Right forelimb (tissue), 1 donor: ENCODE measurements at regions not wholly inside any gene's neighbourhood (a gene's known extent, or its start where the extent isn't known, plus 50 kb on each side); places are given as distances from the start of the nearest gene placed in this dataset.
A peak's percentile ranks its signal among the peaks of the same experiment; 100 is the strongest.

Experiments
- DNase-seq: peaks from one replicate; pipeline ENCODE4 v3.0.0-alpha.2; 2018

- no peak for DNase-seq
Observed at GRCh38 chr9:26369093-26369492, 523.5 kb downstream of the CAAP1 start.

- DNase-seq, result no peak
Observed at GRCh38 chr9:26368241-26368640, 524.4 kb downstream of the CAAP1 start.

GRCh38 chr9:26361010-26361409 lies 531.6 kb downstream of the CAAP1 start:
- no peak for DNase-seq

- no peak for DNase-seq
Observed at GRCh38 chr9:26358836-26359235, 533.8 kb downstream of the CAAP1 start.

- no peak for DNase-seq
Observed at GRCh38 chr9:26357803-26358344, 534.7 kb downstream of the CAAP1 start.

GRCh38 chr9:26356491-26356890 lies 536.1 kb downstream of the CAAP1 start:
- DNase-seq, result no peak

GRCh38 chr9:26346942-26347477 lies 545.6 kb downstream of the CAAP1 start:
- DNase-seq, result no peak

GRCh38 chr9:26341545-26341944 lies 551.1 kb downstream of the CAAP1 start:
- DNase-seq, result no peak

- no peak for DNase-seq
Observed at GRCh38 chr9:26339796-26340195, 552.8 kb downstream of the CAAP1 start.

- no peak for DNase-seq
Observed at GRCh38 chr9:26335116-26335515, 557.5 kb downstream of the CAAP1 start.

GRCh38 chr9:26334706-26335105 lies 557.9 kb downstream of the CAAP1 start:
- DNase-seq, result no peak

GRCh38 chr9:26331223-26331622 lies 561.4 kb downstream of the CAAP1 start:
- no peak for DNase-seq

GRCh38 chr9:26329974-26330373 lies 562.6 kb downstream of the CAAP1 start:
- no peak for DNase-seq

GRCh38 chr9:26326563-26326962 lies 566.0 kb downstream of the CAAP1 start:
- peak; percentile 56 for DNase-seq

GRCh38 chr9:26325444-26325829 lies 567.2 kb downstream of the CAAP1 start:
- DNase-seq, result no peak

GRCh38 chr9:26324786-26325443 lies 567.7 kb downstream of the CAAP1 start:
- no peak for DNase-seq

GRCh38 chr9:26321935-26322334 lies 570.7 kb downstream of the CAAP1 start:
- DNase-seq, result no peak

GRCh38 chr9:26319859-26320258 lies 572.7 kb downstream of the CAAP1 start:
- no peak for DNase-seq

GRCh38 chr9:26313108-26313507 lies 579.5 kb downstream of the CAAP1 start:
- DNase-seq, result no peak

GRCh38 chr9:26311463-26311995 lies 581.1 kb downstream of the CAAP1 start:
- DNase-seq, result no peak

- no peak for DNase-seq
Observed at GRCh38 chr9:26310294-26310693, 582.3 kb downstream of the CAAP1 start.

- DNase-seq, result no peak
Observed at GRCh38 chr9:26308328-26308727, 584.3 kb downstream of the CAAP1 start.

- DNase-seq, result no peak
Observed at GRCh38 chr9:26301659-26302058, 590.9 kb downstream of the CAAP1 start.

- no peak for DNase-seq
Observed at GRCh38 chr9:26301046-26301445, 591.6 kb downstream of the CAAP1 start.
